ENCODE measurements at regions not wholly inside any gene's neighbourhood (a gene's known extent, or its start where the extent isn't known, plus 50 kb on each side); places are given as distances from the start of the nearest gene placed in this dataset.

- TF ChIP-seq, protein P1, sequence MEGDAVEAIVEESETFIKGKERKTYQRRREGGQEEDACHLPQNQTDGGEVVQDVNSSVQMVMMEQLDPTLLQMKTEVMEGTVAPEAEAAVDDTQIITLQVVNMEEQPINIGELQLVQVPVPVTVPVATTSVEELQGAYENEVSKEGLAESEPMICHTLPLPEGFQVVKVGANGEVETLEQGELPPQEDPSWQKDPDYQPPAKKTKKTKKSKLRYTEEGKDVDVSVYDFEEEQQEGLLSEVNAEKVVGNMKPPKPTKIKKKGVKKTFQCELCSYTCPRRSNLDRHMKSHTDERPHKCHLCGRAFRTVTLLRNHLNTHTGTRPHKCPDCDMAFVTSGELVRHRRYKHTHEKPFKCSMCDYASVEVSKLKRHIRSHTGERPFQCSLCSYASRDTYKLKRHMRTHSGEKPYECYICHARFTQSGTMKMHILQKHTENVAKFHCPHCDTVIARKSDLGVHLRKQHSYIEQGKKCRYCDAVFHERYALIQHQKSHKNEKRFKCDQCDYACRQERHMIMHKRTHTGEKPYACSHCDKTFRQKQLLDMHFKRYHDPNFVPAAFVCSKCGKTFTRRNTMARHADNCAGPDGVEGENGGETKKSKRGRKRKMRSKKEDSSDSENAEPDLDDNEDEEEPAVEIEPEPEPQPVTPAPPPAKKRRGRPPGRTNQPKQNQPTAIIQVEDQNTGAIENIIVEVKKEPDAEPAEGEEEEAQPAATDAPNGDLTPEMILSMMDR (IDR thresholded peaks at IDR 0.05), result no peak
- TF ChIP-seq POLR2A (IDR thresholded peaks at IDR 0.05), result no peak
Observed at GRCh38 chr13:76696370-76696769, 189.8 kb downstream of the KCTD12 start.

Measured in testis (tissue), 2 donors.